ENCODE measurements at regions not wholly inside any gene's neighbourhood (a gene's known extent, or its start where the extent isn't known, plus 50 kb on each side); places are given as distances from the start of the nearest gene placed in this dataset.

DNA sequence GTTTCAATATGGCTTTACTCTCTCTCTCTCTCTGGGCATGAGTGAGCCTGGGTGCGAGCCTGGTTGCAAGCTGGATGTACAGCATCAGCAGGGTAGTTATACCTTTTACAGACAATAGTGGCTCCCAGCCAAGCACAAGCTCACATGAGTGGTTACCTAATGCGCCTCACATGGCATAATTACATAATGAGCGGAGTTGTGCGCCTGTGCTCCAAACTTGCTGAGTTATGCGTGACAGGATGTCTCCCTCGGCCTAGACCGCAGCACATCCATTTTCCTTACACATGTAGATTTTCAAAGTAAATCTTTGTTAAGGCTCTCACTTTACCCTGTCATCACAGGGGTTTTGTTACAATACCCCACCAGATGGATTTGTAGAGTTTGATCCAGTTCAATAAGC, 233.5 kb upstream of the WWC1 start:
- TF ChIP-seq, protein P1, sequence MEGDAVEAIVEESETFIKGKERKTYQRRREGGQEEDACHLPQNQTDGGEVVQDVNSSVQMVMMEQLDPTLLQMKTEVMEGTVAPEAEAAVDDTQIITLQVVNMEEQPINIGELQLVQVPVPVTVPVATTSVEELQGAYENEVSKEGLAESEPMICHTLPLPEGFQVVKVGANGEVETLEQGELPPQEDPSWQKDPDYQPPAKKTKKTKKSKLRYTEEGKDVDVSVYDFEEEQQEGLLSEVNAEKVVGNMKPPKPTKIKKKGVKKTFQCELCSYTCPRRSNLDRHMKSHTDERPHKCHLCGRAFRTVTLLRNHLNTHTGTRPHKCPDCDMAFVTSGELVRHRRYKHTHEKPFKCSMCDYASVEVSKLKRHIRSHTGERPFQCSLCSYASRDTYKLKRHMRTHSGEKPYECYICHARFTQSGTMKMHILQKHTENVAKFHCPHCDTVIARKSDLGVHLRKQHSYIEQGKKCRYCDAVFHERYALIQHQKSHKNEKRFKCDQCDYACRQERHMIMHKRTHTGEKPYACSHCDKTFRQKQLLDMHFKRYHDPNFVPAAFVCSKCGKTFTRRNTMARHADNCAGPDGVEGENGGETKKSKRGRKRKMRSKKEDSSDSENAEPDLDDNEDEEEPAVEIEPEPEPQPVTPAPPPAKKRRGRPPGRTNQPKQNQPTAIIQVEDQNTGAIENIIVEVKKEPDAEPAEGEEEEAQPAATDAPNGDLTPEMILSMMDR (IDR thresholded peaks at IDR 0.05), result no peak

DNA sequence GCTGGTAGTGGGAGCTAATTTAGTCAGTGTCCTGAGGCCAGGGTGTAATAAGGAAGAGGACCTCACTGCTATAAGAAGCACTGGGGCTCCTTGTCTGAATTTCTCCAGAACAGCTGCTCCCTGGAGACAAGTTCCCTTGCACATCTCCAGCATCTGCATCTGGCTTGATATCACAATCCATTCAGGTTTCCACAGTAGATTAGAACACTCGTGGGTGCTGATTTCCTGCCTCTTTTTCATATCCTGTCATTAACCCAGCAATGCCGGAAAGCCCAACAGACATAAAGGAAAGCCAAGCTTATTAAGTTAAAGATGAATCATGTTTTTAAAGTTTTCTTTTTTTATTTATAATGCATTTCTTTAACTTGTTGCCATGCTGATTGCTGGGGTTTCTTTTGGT, 232.3 kb upstream of the WWC1 start:
- TF ChIP-seq, protein P1 (IDR thresholded peaks at IDR 0.05), result no peak

DNA sequence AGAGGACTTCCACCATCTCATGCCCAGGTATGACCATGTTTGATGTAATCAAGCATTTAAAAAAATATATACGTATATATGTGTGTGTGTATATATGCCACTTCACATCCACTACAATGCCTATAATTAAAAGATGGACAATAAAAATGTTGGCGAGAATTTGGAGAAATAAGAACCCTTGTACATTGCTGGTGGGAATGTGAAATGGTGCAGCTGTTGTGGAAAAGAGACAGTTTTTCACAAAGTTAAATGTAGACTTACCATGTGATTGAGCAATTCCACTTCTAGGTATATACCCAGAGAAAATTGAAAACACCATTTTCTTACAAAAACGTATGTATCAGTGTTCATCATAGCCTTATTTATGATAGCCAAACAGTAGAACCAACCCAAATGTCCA, 229.2 kb upstream of the WWC1 start:
- TF ChIP-seq, protein P1 (IDR thresholded peaks at IDR 0.05), result no peak

DNA sequence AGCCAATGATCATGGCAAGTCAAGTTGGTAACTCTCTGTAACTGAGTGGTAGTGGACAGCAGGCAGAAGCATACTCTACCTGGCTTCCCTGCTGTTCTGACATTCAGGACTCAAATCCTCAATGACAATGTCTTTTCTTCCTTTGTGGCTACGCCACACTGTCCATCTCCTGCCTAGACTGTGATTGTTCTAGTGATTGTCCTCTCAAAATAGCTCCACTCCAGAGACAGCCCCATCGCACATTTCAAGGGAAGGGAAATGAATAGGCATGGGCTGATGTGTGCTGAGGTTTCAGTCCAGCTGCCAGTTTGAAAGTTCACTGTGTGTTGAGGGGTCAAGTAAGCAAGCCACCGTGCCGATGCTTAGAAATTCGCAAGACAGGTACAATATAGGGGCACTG, 227.0 kb upstream of the WWC1 start:
- TF ChIP-seq, protein P1 (IDR thresholded peaks at IDR 0.05), result no peak

- TF ChIP-seq, protein P1 (IDR thresholded peaks at IDR 0.05), result no peak
Observed at GRCh38 chr5:168064933-168065622, 226.4 kb upstream of the WWC1 start.

- TF ChIP-seq, protein P1 (IDR thresholded peaks at IDR 0.05), result no peak
Observed at GRCh38 chr5:168066536-168067208, 224.8 kb upstream of the WWC1 start.

GRCh38 chr5:168070761-168071160, 220.7 kb upstream of the WWC1 start:
- TF ChIP-seq, protein P1 (IDR thresholded peaks at IDR 0.05), result no peak

Measured in LNCAP (cell line).